MCF 10A (cell line): ENCODE measurements at regions not wholly inside any gene's neighbourhood (a gene's known extent, or its start where the extent isn't known, plus 50 kb on each side); places are given as distances from the start of the nearest gene placed in this dataset.
"Not testable (repeated sequence)": the region's sequence is repeated elsewhere in the genome, so short reads cannot be mapped to it uniquely, and the experiment has no call there.

Experiments used
- BruUV-seq: library from RNA; stranded (reverse); fragments of 400-500 nt; replicated peaks from 2 replicates; lab custom pipeline; 2021; lab: Mats Ljungman, UMichigan
- CTCF ChIA-PET: fragments of 300-600 bp; sonication (Branson Sonifier 250); formaldehyde crosslinking; extraction: SDS; loops from one replicate; lab custom pipeline; 2021; ENCODE audit warnings: antibody characterized with exemption, inconsistent platforms; lab: Yijun Ruan, JAX
- POLR2A ChIA-PET: fragments of 300-600, 350-650 bp; sonication (Branson Sonifier 250); formaldehyde crosslinking; extraction: SDS; loops from one replicate; lab custom pipeline; 2020; ENCODE audit warnings: antibody characterized with exemption, inconsistent platforms; lab: Yijun Ruan, JAX
- DNase-seq: peaks from one replicate; pipeline ENCODE4 v3.0.0-alpha.2; 2018; ENCODE audit not compliant: unreplicated experiment
- H3K27ac Mint-ChIP-seq: one replicate; pipeline ENCODE4 v1.8.0; 2022; ENCODE audit warnings: mild to moderate bottlenecking, low read depth, mixed read lengths; ENCODE audit not compliant: unreplicated experiment
- H3K27me3 Mint-ChIP-seq: one replicate; pipeline ENCODE4 v1.8.0; 2022; ENCODE audit warnings: mixed read lengths; ENCODE audit not compliant: insufficient read depth, unreplicated experiment
- H3K36me3 Mint-ChIP-seq: one replicate; pipeline ENCODE4 v1.8.0; 2022; ENCODE audit warnings: mild to moderate bottlenecking, moderate library complexity, mixed read lengths; ENCODE audit not compliant: insufficient read depth, unreplicated experiment
- H3K4me1 Mint-ChIP-seq: one replicate; pipeline ENCODE4 v1.8.0; 2022; ENCODE audit warnings: mixed read lengths; ENCODE audit not compliant: insufficient read depth, unreplicated experiment
- H3K4me3 Mint-ChIP-seq: one replicate; pipeline ENCODE4 v1.8.0; 2022; ENCODE audit warnings: mild to moderate bottlenecking, moderate library complexity, mixed read lengths; ENCODE audit not compliant: unreplicated experiment
- H3K9me3 Mint-ChIP-seq: one replicate; pipeline ENCODE4 v1.8.0; 2022; ENCODE audit warnings: mixed read lengths; ENCODE audit not compliant: unreplicated experiment
- intact Hi-C: fragments of 100-400 bp; cut with micrococcal nuclease; formaldehyde crosslinking; loops from 2 replicates; pipeline ENCODE4 v1.14.1; 2022
- TF ChIP-seq, protein P1 (sequence below): fragments of 200-600 bp; IDR thresholded peaks from one replicate; pipeline ENCODE4 v1.8.0; 2022; ENCODE audit warnings: antibody characterized with exemption, mild to moderate bottlenecking; ENCODE audit not compliant: unreplicated experiment

DNA sequence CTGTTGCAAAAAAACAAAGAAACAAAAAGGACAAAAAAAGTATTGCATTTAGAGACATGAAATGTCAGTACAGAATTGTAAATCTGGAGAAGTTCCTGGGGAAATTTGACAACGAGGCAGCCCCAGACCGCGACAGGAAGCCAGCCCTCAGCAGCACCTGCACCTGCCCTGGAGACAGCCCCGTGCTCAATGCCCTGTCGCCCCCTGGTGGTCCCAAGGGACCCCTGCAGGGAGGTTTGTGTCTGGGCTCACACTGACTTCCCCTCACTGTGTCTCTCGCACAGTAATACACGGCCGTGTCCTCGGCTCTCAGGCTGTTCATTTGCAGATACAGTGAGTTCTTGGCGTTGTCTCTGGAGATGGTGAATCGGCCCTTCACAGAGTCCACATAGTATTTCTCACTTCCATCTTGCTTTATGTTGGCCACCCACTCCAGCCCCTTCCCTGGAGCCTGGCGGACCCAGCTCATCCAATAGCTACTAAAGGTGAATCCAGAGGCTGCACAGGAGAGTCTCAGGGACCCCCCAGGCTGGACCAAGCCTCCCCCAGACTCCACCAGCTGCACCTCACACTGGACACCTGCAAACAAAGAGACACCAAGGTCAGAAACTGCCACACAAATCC, 535.6 kb downstream of the TMEM121 start:
- H3K4me1 Mint-ChIP-seq, BruUV-seq, H3K9me3 Mint-ChIP-seq, H3K36me3 Mint-ChIP-seq, H3K27ac Mint-ChIP-seq, H3K4me3 Mint-ChIP-seq, POLR2A ChIA-PET, intact Hi-C loops: not testable (repeated sequence)
- TF ChIP-seq, protein P1, sequence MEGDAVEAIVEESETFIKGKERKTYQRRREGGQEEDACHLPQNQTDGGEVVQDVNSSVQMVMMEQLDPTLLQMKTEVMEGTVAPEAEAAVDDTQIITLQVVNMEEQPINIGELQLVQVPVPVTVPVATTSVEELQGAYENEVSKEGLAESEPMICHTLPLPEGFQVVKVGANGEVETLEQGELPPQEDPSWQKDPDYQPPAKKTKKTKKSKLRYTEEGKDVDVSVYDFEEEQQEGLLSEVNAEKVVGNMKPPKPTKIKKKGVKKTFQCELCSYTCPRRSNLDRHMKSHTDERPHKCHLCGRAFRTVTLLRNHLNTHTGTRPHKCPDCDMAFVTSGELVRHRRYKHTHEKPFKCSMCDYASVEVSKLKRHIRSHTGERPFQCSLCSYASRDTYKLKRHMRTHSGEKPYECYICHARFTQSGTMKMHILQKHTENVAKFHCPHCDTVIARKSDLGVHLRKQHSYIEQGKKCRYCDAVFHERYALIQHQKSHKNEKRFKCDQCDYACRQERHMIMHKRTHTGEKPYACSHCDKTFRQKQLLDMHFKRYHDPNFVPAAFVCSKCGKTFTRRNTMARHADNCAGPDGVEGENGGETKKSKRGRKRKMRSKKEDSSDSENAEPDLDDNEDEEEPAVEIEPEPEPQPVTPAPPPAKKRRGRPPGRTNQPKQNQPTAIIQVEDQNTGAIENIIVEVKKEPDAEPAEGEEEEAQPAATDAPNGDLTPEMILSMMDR, result peak; percentile 47
- H3K27me3 Mint-ChIP-seq, result peaks cover 91% of the 10 kb centered on the region
- peak; percentile 21 for DNase-seq
- CTCF ChIA-PET, result interaction anchor here (0.6 to 1.5 kb wide), 4 partner anchors 29 to 216 kb away, joined by 3 to 6 read pairs (median 4); no protein-coding TSS in a partner anchor

DNA sequence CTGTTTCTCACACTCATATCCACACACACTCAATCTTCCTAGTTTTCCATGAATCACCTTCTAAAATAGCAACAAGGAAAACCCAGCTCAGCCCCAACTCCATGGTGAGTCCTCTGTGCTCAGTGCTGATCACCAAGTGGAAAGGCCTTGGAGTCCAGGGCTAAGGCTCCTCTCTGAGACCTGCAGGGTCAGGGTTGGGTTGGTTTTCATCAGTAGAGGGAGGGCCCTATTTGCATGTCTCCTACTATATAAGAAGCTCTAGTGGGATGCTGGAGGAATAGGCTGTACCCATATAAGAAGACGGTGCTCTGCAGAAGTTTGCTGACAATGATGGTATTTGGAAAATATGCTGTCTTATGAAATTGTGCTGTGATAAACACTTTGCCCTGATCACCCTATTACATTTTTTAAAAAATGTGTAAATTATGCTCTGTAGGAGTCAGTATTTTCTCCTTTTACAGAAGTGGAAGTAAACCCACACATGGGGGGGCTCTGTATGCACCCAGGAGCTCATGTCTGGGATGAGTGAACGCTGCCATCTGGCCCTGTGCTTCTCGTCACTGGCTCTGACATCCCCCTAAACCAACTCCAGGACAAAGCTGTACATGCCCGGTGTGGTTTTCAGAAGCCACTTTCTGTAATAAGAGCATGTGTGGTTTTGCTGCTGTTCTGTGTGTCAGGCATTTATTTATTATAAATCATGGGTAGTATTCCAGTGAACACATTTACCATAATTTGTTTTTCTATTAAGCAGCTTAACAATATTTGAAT, 536.3 kb downstream of the TMEM121 start:
- Mint-ChIP-seq H3K4me3 (no peak overlapping the region), H3K27ac (no peak overlapping the region), H3K27me3 (peaks cover 91% of the 10 kb centered on the region), H3K36me3 (no peaks in the 10 kb centered on the region), H3K9me3 (no peaks in the 10 kb centered on the region), H3K4me1 (no peaks in the 10 kb centered on the region)
- POLR2A ChIA-PET, result no interaction called here
- no TSS peak for BruUV-seq
- intact Hi-C loops, result no loop called here
- CTCF ChIA-PET, result interaction anchor here (0.6 to 1.4 kb wide), 3 partner anchors 74 to 215 kb away, joined by 3 to 6 read pairs (median 5); no protein-coding TSS in a partner anchor
- TF ChIP-seq, protein P1, result no peak
- no peak for DNase-seq

DNA sequence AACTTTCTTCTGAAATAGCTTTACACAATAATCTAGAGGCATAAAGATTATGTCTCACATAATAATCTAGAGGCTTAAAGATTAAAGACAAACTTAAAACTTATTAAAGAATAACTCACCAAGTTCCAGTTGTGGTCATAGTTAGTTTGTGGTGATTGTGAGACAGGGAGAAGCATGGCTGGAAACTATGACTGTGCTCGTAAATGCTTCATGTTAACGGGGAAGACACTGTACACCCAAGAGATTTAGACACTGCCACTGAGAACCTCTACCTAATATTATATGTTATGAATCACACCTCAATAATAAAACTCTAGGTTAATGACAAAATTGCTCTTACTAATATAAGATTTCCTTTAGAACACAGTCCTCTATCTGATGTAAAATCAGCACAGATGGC, 541.6 kb downstream of the TMEM121 start:
- H3K27me3 Mint-ChIP-seq, result peaks cover 91% of the 10 kb centered on the region
- intact Hi-C loops, result no loop called here
- H3K27ac Mint-ChIP-seq, result no peak overlapping the region
- BruUV-seq, result no TSS peak
- H3K4me3 Mint-ChIP-seq, result no peak overlapping the region
- TF ChIP-seq, protein P1, result no peak
- H3K36me3 Mint-ChIP-seq, result peaks cover 6% of the 10 kb centered on the region
- CTCF ChIA-PET, result no interaction called here
- H3K4me1 Mint-ChIP-seq, result no peaks in the 10 kb centered on the region
- no peak for DNase-seq
- no peaks in the 10 kb centered on the region for H3K9me3 Mint-ChIP-seq
- POLR2A ChIA-PET, result no interaction called here

DNA sequence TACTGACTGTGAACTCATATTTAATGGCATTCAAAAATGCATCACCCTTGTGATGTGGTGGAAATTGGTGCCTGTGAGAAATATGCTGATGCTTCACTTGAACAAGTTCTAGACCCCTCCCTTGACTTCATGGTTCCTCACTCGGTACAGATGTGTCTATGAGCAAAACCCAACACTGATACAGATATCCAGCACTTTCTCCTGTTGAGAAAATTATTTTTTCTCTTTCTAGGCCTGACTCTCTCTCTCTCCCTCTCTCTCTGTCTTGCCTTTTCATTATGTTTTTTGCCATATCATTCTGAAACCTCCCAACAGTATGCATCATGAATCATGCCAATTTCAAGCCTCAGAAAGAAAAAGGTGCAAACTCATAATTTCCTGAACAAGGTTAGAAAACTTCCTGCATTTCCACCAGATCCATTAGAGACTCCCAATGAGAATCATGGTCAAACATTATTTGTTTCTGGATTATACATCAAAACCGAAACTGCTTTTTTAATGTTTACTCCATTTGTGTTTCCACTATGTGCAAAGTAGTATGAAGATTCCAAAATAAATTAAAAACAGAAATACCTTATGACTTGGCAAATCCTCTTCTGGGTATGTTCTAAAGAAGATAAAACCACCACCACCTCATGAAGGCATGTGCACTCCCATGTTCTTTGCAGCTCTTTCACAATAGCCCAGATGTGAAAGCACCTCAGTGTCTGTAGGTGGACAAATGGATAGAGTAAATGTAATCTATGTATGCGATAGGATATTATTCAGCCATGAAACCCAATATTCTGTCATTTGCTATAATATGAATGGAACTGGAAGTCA, 543.6 kb downstream of the TMEM121 start:
- DNase-seq, result no peak
- Mint-ChIP-seq H3K4me1 (no peaks in the 10 kb centered on the region), H3K27ac (no peak overlapping the region), H3K36me3 (peaks cover 6% of the 10 kb centered on the region), H3K27me3 (peaks cover 91% of the 10 kb centered on the region), H3K4me3 (no peak overlapping the region), H3K9me3 (no peaks in the 10 kb centered on the region)
- ChIA-PET POLR2A (no interaction called here), CTCF (interaction anchor here (0.7 kb wide), 2 partner anchors 14 to 403 kb away, joined by 3 read pairs; no protein-coding TSS in a partner anchor)
- BruUV-seq, result no TSS peak
- TF ChIP-seq, protein P1, result no peak
- intact Hi-C loops, result no loop called here
